ENCODE measurements at regions not wholly inside any gene's neighbourhood (a gene's known extent, or its start where the extent isn't known, plus 50 kb on each side); places are given as distances from the start of the nearest gene placed in this dataset.

- no peak overlapping the region for H3K4me3 Mint-ChIP-seq
- no peaks in the 10 kb centered on the region for H3K79me2 ChIP-seq (ENCODE audit: insufficient read depth, low read length)
- DNase-seq: no peak
- H4K5ac ChIP-seq (ENCODE audit: insufficient read length, low read depth, low read length): no peak overlapping the region
- no peak overlapping the region for H4K8ac ChIP-seq (replicated peaks; ENCODE audit: insufficient read length, low read depth, low read length)
- no peaks in the 10 kb centered on the region for H3K27me3 ChIP-seq (ENCODE audit: insufficient read depth, low read length)
- H3K9ac ChIP-seq (ENCODE audit: extremely low read depth, insufficient read length, low read length): no peak overlapping the region
- no peak overlapping the region for H2BK120ac ChIP-seq (ENCODE audit: low read depth, low read length, poor library complexity, severe bottlenecking)
- no peak for TF ChIP-seq CTCF (conservative IDR thresholded peaks at IDR 0.05)
- peaks cover 0 to 11% (median 2%) of the 10 kb centered on the region in 3 experiments; a peak in 4 of 7 replicates for H3K36me3 Mint-ChIP-seq (ENCODE audit: insufficient read depth in 1 of 3, low read depth in 3 of 3)
- H3K18ac ChIP-seq (ENCODE audit: insufficient read length, low read depth, low read length): no peak overlapping the region
- H2BK15ac ChIP-seq (ENCODE audit: low read depth, low read length): no peak overlapping the region
- no peak overlapping the region for H2BK5ac ChIP-seq (ENCODE audit: insufficient read length, low read length)
- no peak overlapping the region for H3K27ac Mint-ChIP-seq
- H3K14ac ChIP-seq (ENCODE audit: insufficient read depth, low read length): no peak overlapping the region
- H3K27ac ChIP-seq (ENCODE audit: insufficient read length, low read depth, low read length): no peak overlapping the region
- H4K91ac ChIP-seq (ENCODE audit: insufficient read length, low read depth, low read length): no peak overlapping the region
- WGBS (ENCODE audit: extremely low coverage, insufficient read length, low lambda C conversion rate): no CpG with 5 or more reads among the region's 5 CpGs
- H3K79me1 ChIP-seq (ENCODE audit: insufficient read depth, low read depth, low read length, poor library complexity, severe bottlenecking): no peaks in the 10 kb centered on the region
- no peak overlapping the region for H3K4me2 ChIP-seq (ENCODE audit: insufficient read depth, insufficient read length, low read length)
- H2AK5ac ChIP-seq (ENCODE audit: insufficient read length, low read length): no peak overlapping the region
- H3K23ac ChIP-seq (ENCODE audit: insufficient read length, low read depth, low read length): no peak overlapping the region
- no peak overlapping the region for H3T11ph ChIP-seq (ENCODE audit: low read length)
- no peak overlapping the region for H2BK12ac ChIP-seq (ENCODE audit: insufficient read length, low read depth, low read length)
- no peak overlapping the region for H2BK20ac ChIP-seq (ENCODE audit: low read depth, low read length, poor library complexity, severe bottlenecking)
- no peaks in the 10 kb centered on the region for H4K20me1 ChIP-seq (ENCODE audit: control insufficient read depth, insufficient read depth, insufficient read length)
- H3K9me3 ChIP-seq (ENCODE audit: control insufficient read depth, low read depth, low read length): peaks cover 11% of the 10 kb centered on the region
- H3K27me3 Mint-ChIP-seq (ENCODE audit: low read depth): no peaks in the 10 kb centered on the region; the same call in 1 of the 2 replicates
- no peak overlapping the region for H2AFZ ChIP-seq (ENCODE audit: low read length)
- H3K23me2 ChIP-seq (ENCODE audit: insufficient read length, low read depth, low read length, poor library complexity, severe bottlenecking): no peaks in the 10 kb centered on the region
- H3K4me1 Mint-ChIP-seq: 0 out of 4 replicates have a peak, but pooled peaks cover 0 to 6% of the 10 kb centered on the region in 2 experiments
- no peak overlapping the region for H3K56ac ChIP-seq (ENCODE audit: insufficient read length, low read depth, low read length)
- no peak overlapping the region for H3K4ac ChIP-seq (ENCODE audit: low read depth, low read length)
- no peaks in the 10 kb centered on the region for H3K4me1 ChIP-seq (ENCODE audit: insufficient read depth, low read length)
- H3K9me3 Mint-ChIP-seq: peaks cover 52 to 69% of the 10 kb centered on the region in 2 experiments
Observed at GRCh38 chrX:39504850-39505259, 592.9 kb downstream of the BCOR start.

All from H9 (cell line).